Thymus (tissue), 11 donors: ENCODE measurements at regions not wholly inside any gene's neighbourhood (a gene's known extent, or its start where the extent isn't known, plus 50 kb on each side); places are given as distances from the start of the nearest gene placed in this dataset.
"Not testable (repeated sequence)": the region's sequence is repeated elsewhere in the genome, so short reads cannot be mapped to it uniquely, and the experiment has no call there.

Experiments
- DNase-seq, 9 donors: peaks; one replicate each; pipeline ENCODE4 v3.0.0-alpha.2; 2013; ENCODE audit warnings: low spot score in 9 of 9, low read depth in 6 of 9, missing footprints in 1 of 9
- H3K27ac ChIP-seq, 2 donors: one replicate each; pipeline ENCODE4 v1.5.1; 2013; ENCODE audit warnings: control low read depth in 1 of 2, low read depth in 1 of 2, low read length in 1 of 2, mild to moderate bottlenecking in 1 of 2, moderate library complexity in 1 of 2
- H3K27me3 ChIP-seq, 2 donors: one replicate each; pipeline ENCODE4 v1.5.1; 2013; ENCODE audit warnings: low read length in 1 of 2; ENCODE audit not compliant: control insufficient read depth in 2 of 2, insufficient read depth in 1 of 2
- H3K36me3 ChIP-seq, 2 donors: one replicate each; pipeline ENCODE4 v1.5.1; 2013; ENCODE audit warnings: low read length in 1 of 2, mild to moderate bottlenecking in 1 of 2, moderate library complexity in 1 of 2; ENCODE audit not compliant: control insufficient read depth in 2 of 2, insufficient read depth in 2 of 2
- H3K4me1 ChIP-seq, 2 donors: one replicate each; pipeline ENCODE4 v1.5.1; 2013; ENCODE audit warnings: low read length in 2 of 2; ENCODE audit not compliant: control insufficient read depth in 2 of 2, insufficient read depth in 2 of 2
- H3K4me3 ChIP-seq, 2 donors: one replicate each; pipeline ENCODE4 v1.5.1; 2013; ENCODE audit warnings: low read length in 2 of 2, control low read depth in 1 of 2, mild to moderate bottlenecking in 1 of 2
- H3K9me3 ChIP-seq, 2 donors: one replicate each; pipeline ENCODE4 v1.5.1; 2013; ENCODE audit warnings: low read length in 1 of 2, mild to moderate bottlenecking in 1 of 2; ENCODE audit not compliant: control insufficient read depth in 2 of 2, insufficient read depth in 1 of 2
- WGBS: extraction: QIAGEN DNeasy Blood & Tissue Kit; methylation state at CpG from one replicate; pipeline ENCODE4 v1.1.7; 2013; 5-methylcytosine and 5-hydroxymethylcytosine counted together
- donor health status: healthy.

GRCh38 chr10:124248056-124249045 is 155.0 kb upstream of the CHST15 start:
- Histone ChIP-seq H3K9me3 (no peaks in the 10 kb centered on the region), H3K4me3 (no peak overlapping the region), H3K36me3 (no peaks in the 10 kb centered on the region), H3K27me3 (no peaks in the 10 kb centered on the region), H3K4me1 (peaks cover 0 to 9% of the 10 kb centered on the region in 2 donors), H3K27ac (no peak overlapping the region)
- DNase-seq = no peak
- WGBS = 96% methylated on average over 18 of the region's 18 CpGs

GRCh38 chr10:124245806-124246440 is 152.5 kb upstream of the CHST15 start:
- Histone ChIP-seq H3K27me3 (no peaks in the 10 kb centered on the region), H3K36me3 (no peaks in the 10 kb centered on the region), H3K4me1 (peaks cover 0 to 6% of the 10 kb centered on the region in 2 donors), H3K4me3 (no peak overlapping the region), H3K27ac (no peak overlapping the region), H3K9me3 (no peaks in the 10 kb centered on the region)
- DNase-seq = no peak
- WGBS = 95% methylated on average over 11 of the region's 11 CpGs

- 95% methylated on average over 8 of the region's 8 CpGs for WGBS
- no peak for DNase-seq
- Histone ChIP-seq H3K4me1 (peaks cover 0 to 2% of the 10 kb centered on the region in 2 donors), H3K27ac (no peak overlapping the region), H3K4me3 (no peak overlapping the region), H3K9me3 (no peaks in the 10 kb centered on the region), H3K27me3 (no peaks in the 10 kb centered on the region), H3K36me3 (no peaks in the 10 kb centered on the region)
These were observed 151.8 kb upstream of the CHST15 start for GRCh38 chr10:124245191-124245590.

- no peaks in the 10 kb centered on the region for H3K36me3 ChIP-seq
- 97% methylated on average over 20 of the region's 20 CpGs for WGBS
- no peak overlapping the region for H3K27ac ChIP-seq
- no peak for DNase-seq
- H3K4me3 ChIP-seq = no peak overlapping the region
- no peaks in the 10 kb centered on the region for H3K4me1 ChIP-seq
- H3K27me3 ChIP-seq = no peaks in the 10 kb centered on the region
- no peaks in the 10 kb centered on the region for H3K9me3 ChIP-seq
These were observed 151.0 kb upstream of the CHST15 start for GRCh38 chr10:124244256-124244877.

- H3K27me3 ChIP-seq = no peaks in the 10 kb centered on the region
- no peak overlapping the region for H3K4me3 ChIP-seq
- H3K9me3 ChIP-seq = no peaks in the 10 kb centered on the region
- no peaks in the 10 kb centered on the region for H3K4me1 ChIP-seq
- 84% methylated on average over 12 of the region's 12 CpGs for WGBS
- no peaks in the 10 kb centered on the region for H3K36me3 ChIP-seq
- no peak for DNase-seq
- no peak overlapping the region for H3K27ac ChIP-seq
These were observed 150.3 kb upstream of the CHST15 start for GRCh38 chr10:124243702-124244121.

GRCh38 chr10:124242791-124243190 is 149.4 kb upstream of the CHST15 start:
- WGBS = 92% methylated on average over 8 of the region's 8 CpGs
- Histone ChIP-seq H3K4me3 (no peak overlapping the region), H3K27ac (no peak overlapping the region), H3K36me3 (no peaks in the 10 kb centered on the region), H3K9me3 (no peaks in the 10 kb centered on the region), H3K4me1 (no peaks in the 10 kb centered on the region), H3K27me3 (no peaks in the 10 kb centered on the region)
- DNase-seq = no peak

GRCh38 chr10:124242365-124242764 is 149.0 kb upstream of the CHST15 start:
- Histone ChIP-seq H3K4me3 (no peak overlapping the region), H3K36me3 (no peaks in the 10 kb centered on the region), H3K9me3 (no peaks in the 10 kb centered on the region), H3K27me3 (no peaks in the 10 kb centered on the region), H3K4me1 (no peaks in the 10 kb centered on the region), H3K27ac (no peak overlapping the region)
- WGBS = 88% methylated on average over 7 of the region's 7 CpGs
- DNase-seq = no peak

- 93% methylated on average over 5 of the region's 5 CpGs for WGBS
- not testable (repeated sequence) for H3K36me3 ChIP-seq, H3K4me1 ChIP-seq, H3K27ac ChIP-seq, H3K9me3 ChIP-seq, DNase-seq, H3K4me3 ChIP-seq, H3K27me3 ChIP-seq
These were observed 148.1 kb upstream of the CHST15 start for GRCh38 chr10:124241510-124241909.

- 90% methylated on average over 17 of the region's 17 CpGs for WGBS
- no peaks in the 10 kb centered on the region for H3K27me3 ChIP-seq
- H3K9me3 ChIP-seq = no peaks in the 10 kb centered on the region
- H3K27ac ChIP-seq = no peak overlapping the region
- no peaks in the 10 kb centered on the region for H3K4me1 ChIP-seq
- no peaks in the 10 kb centered on the region for H3K36me3 ChIP-seq
- no peak for DNase-seq
- no peak overlapping the region for H3K4me3 ChIP-seq
These were observed 147.5 kb upstream of the CHST15 start for GRCh38 chr10:124240839-124241291.
